Lower leg skin (tissue), 4 donors: ENCODE measurements at regions not wholly inside any gene's neighbourhood (a gene's known extent, or its start where the extent isn't known, plus 50 kb on each side); places are given as distances from the start of the nearest gene placed in this dataset.
"Not testable (repeated sequence)": the region's sequence is repeated elsewhere in the genome, so short reads cannot be mapped to it uniquely, and the experiment has no call there.

Experiments
- DNase-seq, 2 donors: peaks; one replicate each; pipeline ENCODE4 v3.0.0-alpha.2; 2019; ENCODE audit warnings: low spot score in 2 of 2
- H3K4me3 ChIP-seq: fragments of 200-600 bp; sonication (generic); 2 replicates; pipeline ENCODE4 v1.5.1; 2017; ENCODE audit warnings: mild to moderate bottlenecking, low read depth; ENCODE audit not compliant: poor library complexity, severe bottlenecking
- CTCF ChIP-seq, 3 donors: fragments of 450-650 bp; IDR thresholded peaks; one replicate each; pipeline ENCODE4 v1.5.1; 2016; ENCODE audit warnings: antibody characterized with exemption in 3 of 3, mild to moderate bottlenecking in 3 of 3, moderate library complexity in 2 of 3
- POLR2A ChIP-seq, 2 donors: fragments of 450-650 bp; IDR thresholded peaks; one replicate each; pipeline ENCODE4 v1.6.1; 2016 to 2017; ENCODE audit warnings: antibody characterized with exemption in 2 of 2, mild to moderate bottlenecking in 1 of 2, moderate library complexity in 1 of 2
- WGBS, 2 donors: methylation state at CpG; one replicate each; pipeline ENCODE4 v1.1.5; 2018; 5-methylcytosine and 5-hydroxymethylcytosine counted together
- intact Hi-C: fragments of 100-400 bp; cut with DNase I; formaldehyde crosslinking; loops from one replicate; pipeline ENCODE4 v1.15.0; 2023; ENCODE audit warnings: low total_unique reads

GRCh38 chr10:78672918-78673317, 395.8 kb upstream of the ZMIZ1 start:
- DNase-seq, result no peak
- WGBS, 2 donors, result 80 to 89% methylated on average over 4 of the region's 4 CpGs
- H3K4me3 ChIP-seq, result no peak overlapping the region
- intact Hi-C loops, result no loop called here
- TF ChIP-seq CTCF (IDR thresholded peaks at IDR 0.05), result no peak
- no peak for TF ChIP-seq POLR2A (IDR thresholded peaks at IDR 0.05)

GRCh38 chr10:78681141-78681540, 387.6 kb upstream of the ZMIZ1 start:
- intact Hi-C loops, H3K4me3 ChIP-seq, DNase-seq: not testable (repeated sequence)
- WGBS, 2 donors, result 94 to 96% methylated on average over 7 of the region's 7 CpGs

GRCh38 chr10:78681986-78682385, 386.8 kb upstream of the ZMIZ1 start:
- intact Hi-C loops, H3K4me3 ChIP-seq, DNase-seq: not testable (repeated sequence)
- WGBS, 2 donors, result 89 to 93% methylated on average over 8 to 10 of the region's 10 CpGs

- no peak for DNase-seq
- TF ChIP-seq POLR2A (IDR thresholded peaks at IDR 0.05) (no peak), CTCF (IDR thresholded peaks at IDR 0.05) (no peak)
- intact Hi-C loops, result no loop called here
- no peak overlapping the region for H3K4me3 ChIP-seq
- 76 to 89% methylated on average over 9 of the region's 9 CpGs for WGBS, 2 donors
These were observed 383.8 kb upstream of the ZMIZ1 start for GRCh38 chr10:78684947-78685346.

- 86 to 89% methylated on average over 7 of the region's 7 CpGs for WGBS, 2 donors
These were observed 383.2 kb upstream of the ZMIZ1 start for GRCh38 chr10:78685466-78686103.

GRCh38 chr10:78686444-78687060, 382.2 kb upstream of the ZMIZ1 start:
- intact Hi-C loops, result no loop called here
- DNase-seq, result no peak
- WGBS, 2 donors, result 84 to 86% methylated on average over 10 of the region's 10 CpGs
- no peak overlapping the region for H3K4me3 ChIP-seq
- no peak for TF ChIP-seq CTCF (IDR thresholded peaks at IDR 0.05)
- TF ChIP-seq POLR2A (IDR thresholded peaks at IDR 0.05), result no peak

More at GRCh38 chr10:78685466-78686103, 383.2 kb upstream of the ZMIZ1 start:
- no peak overlapping the region for H3K4me3 ChIP-seq
- no peak for TF ChIP-seq CTCF (IDR thresholded peaks at IDR 0.05)
- no peak for TF ChIP-seq POLR2A (IDR thresholded peaks at IDR 0.05)
- DNase-seq, result no peak
- intact Hi-C loops, result no loop called here

- DNase-seq, result no peak
- intact Hi-C loops, result no loop called here
- no peak for TF ChIP-seq POLR2A (IDR thresholded peaks at IDR 0.05)
- no peak for TF ChIP-seq CTCF (IDR thresholded peaks at IDR 0.05)
- no peak overlapping the region for H3K4me3 ChIP-seq
These were observed 381.1 kb upstream of the ZMIZ1 start for GRCh38 chr10:78687626-78688025.
